ENCODE measurements at regions not wholly inside any gene's neighbourhood (a gene's known extent, or its start where the extent isn't known, plus 50 kb on each side); places are given as distances from the start of the nearest gene placed in this dataset.

GRCh38 chr5:160918386-160918785 is 66.4 kb upstream of the ATP10B start:
- in situ Hi-C loops (cut with HindIII; ENCODE audit: low sequenced_read_pairs), result no loop called here

- in situ Hi-C loops (cut with HindIII; ENCODE audit: low sequenced_read_pairs), result no loop called here
Measured at GRCh38 chr5:160906090-160906489, 54.1 kb upstream of the ATP10B start.

- in situ Hi-C loops (cut with HindIII; ENCODE audit: low sequenced_read_pairs), result no loop called here
Measured at GRCh38 chr5:160905285-160905684, 53.3 kb upstream of the ATP10B start.

GRCh38 chr5:160904591-160904990 is 52.6 kb upstream of the ATP10B start:
- in situ Hi-C loops (cut with HindIII; ENCODE audit: low sequenced_read_pairs), result no loop called here

- in situ Hi-C loops (cut with HindIII; ENCODE audit: low sequenced_read_pairs), result no loop called here
Measured at GRCh38 chr5:160903551-160903950, 51.5 kb upstream of the ATP10B start.

GRCh38 chr5:160903076-160903475 is 51.1 kb upstream of the ATP10B start:
- in situ Hi-C loops (cut with HindIII; ENCODE audit: low sequenced_read_pairs), result no loop called here

Measured in DLD1 (cell line).